Activated naive CD4-positive, alpha-beta T cell treated with anti-CD3 and anti-CD28 coated beads, Interleukin-2, amount 10 ng/mL, durations not matched to agents 7 days and 5 days (primary cell): ENCODE measurements at regions not wholly inside any gene's neighbourhood (a gene's known extent, or its start where the extent isn't known, plus 50 kb on each side); places are given as distances from the start of the nearest gene placed in this dataset.
"Not testable (repeated sequence)": the region's sequence is repeated elsewhere in the genome, so short reads cannot be mapped to it uniquely, and the experiment has no call there.

ENCODE experiments used
- CTCF ChIA-PET: fragments of 350-600 bp; sonication (Branson Sonifier 250); formaldehyde crosslinking; loops from one replicate; lab custom pipeline; 2021; ENCODE audit warnings: antibody characterized with exemption; lab: Charles Lee
- DNase-seq: peaks from one replicate; pipeline ENCODE4 v3.0.0-alpha.2; 2020
- H3K27ac Mint-ChIP-seq: one replicate; pipeline ENCODE4 v1.8.0; 2021; ENCODE audit warnings: mild to moderate bottlenecking, moderate library complexity, mixed read lengths
- H3K27me3 Mint-ChIP-seq: one replicate; pipeline ENCODE4 v1.8.0; 2021; ENCODE audit warnings: mild to moderate bottlenecking, mixed read lengths
- H3K36me3 Mint-ChIP-seq: one replicate; pipeline ENCODE4 v1.8.0; 2021; ENCODE audit warnings: mixed read lengths
- H3K4me1 Mint-ChIP-seq: one replicate; pipeline ENCODE4 v1.8.0; 2021; ENCODE audit warnings: mixed read lengths
- H3K4me3 Mint-ChIP-seq: one replicate; pipeline ENCODE4 v1.8.0; 2021; ENCODE audit warnings: mild to moderate bottlenecking, moderate library complexity, mixed read lengths
- H3K9me3 Mint-ChIP-seq: one replicate; pipeline ENCODE4 v1.8.0; 2021; ENCODE audit warnings: mixed read lengths

DNA sequence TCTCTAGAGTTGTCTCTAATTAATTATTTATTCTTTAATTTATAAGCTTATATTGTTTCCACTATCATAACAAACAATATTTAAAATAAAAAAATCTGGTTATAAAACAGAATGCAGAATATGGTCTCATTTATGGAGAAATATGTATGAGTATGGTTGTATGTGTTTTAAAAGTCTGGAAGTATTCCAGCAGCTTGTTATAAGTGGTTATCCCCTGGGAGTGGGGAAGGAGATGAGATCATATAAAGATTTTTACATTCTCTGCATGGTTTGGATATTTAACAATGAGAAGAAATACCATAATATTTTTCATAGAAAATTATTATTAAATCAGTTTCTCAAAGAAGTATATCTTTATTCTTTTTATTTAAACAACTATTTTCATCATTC, 135.4 kb upstream of the MB21D2 start:
- CTCF ChIA-PET, result interaction anchor here (0.6 to 1.0 kb wide), 2 partner anchors 12 to 517 kb away, joined by 3 to 5 read pairs; no protein-coding TSS in a partner anchor
- Mint-ChIP-seq H3K4me1 (no peaks in the 10 kb centered on the region), H3K27ac (no peak overlapping the region), H3K4me3 (no peak overlapping the region), H3K9me3 (no peaks in the 10 kb centered on the region), H3K36me3 (no peaks in the 10 kb centered on the region), H3K27me3 (peaks cover 4% of the 10 kb centered on the region)
- no peak for DNase-seq

DNA sequence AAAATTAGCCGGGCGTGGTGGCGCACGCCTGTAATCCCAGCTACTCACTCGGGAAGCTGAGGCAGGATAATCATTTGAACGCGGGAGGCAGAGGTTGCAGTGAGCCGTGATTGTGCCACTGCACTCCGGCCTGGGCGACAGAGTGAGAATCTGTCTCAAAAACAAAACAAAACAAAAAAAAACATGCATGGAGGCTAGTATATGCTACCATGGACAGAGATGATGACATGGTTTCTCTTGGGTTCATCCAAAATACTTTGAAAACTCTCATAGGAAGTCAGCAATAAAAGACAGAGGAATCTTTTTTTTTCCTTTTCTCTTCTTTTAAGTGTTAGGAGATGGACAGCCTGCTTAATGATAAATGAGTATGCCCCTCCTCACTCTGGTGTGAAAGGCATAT, 137.7 kb upstream of the MB21D2 start:
- CTCF ChIA-PET, result interaction anchor here (1.1 kb wide), 1 partner anchor 243 kb away, joined by 3 read pairs; no protein-coding TSS in a partner anchor
- H3K36me3 Mint-ChIP-seq, result no peaks in the 10 kb centered on the region
- H3K27me3 Mint-ChIP-seq, result peaks cover 4% of the 10 kb centered on the region
- H3K27ac Mint-ChIP-seq, result no peak overlapping the region
- H3K4me1 Mint-ChIP-seq, result no peaks in the 10 kb centered on the region
- H3K9me3 Mint-ChIP-seq, result no peaks in the 10 kb centered on the region
- DNase-seq, result no peak
- H3K4me3 Mint-ChIP-seq, result no peak overlapping the region

DNA sequence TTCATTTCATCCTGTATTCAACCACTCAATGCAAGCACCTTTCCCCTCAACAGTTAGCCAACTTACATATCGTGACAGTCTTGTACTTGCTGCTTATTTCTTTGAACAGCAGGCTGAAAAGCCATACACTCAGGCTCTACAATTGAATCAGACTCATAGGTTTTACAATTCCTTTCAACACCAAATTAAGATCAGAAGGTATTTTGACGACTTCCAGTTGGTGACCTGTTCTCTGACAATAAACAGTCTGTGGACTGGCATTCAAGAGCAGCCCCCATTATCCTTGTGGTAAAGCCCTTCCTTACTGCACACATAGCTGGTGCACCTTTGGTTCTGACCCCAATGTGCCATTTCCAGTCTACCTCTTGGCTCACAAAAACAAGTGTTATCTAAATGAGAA, 140.0 kb upstream of the MB21D2 start:
- no peak overlapping the region for H3K27ac Mint-ChIP-seq
- H3K4me3 Mint-ChIP-seq, result no peak overlapping the region
- no peaks in the 10 kb centered on the region for H3K9me3 Mint-ChIP-seq
- no peaks in the 10 kb centered on the region for H3K27me3 Mint-ChIP-seq
- CTCF ChIA-PET, result no interaction called here
- DNase-seq, result no peak
- H3K36me3 Mint-ChIP-seq, result no peaks in the 10 kb centered on the region
- H3K4me1 Mint-ChIP-seq, result no peaks in the 10 kb centered on the region

DNA sequence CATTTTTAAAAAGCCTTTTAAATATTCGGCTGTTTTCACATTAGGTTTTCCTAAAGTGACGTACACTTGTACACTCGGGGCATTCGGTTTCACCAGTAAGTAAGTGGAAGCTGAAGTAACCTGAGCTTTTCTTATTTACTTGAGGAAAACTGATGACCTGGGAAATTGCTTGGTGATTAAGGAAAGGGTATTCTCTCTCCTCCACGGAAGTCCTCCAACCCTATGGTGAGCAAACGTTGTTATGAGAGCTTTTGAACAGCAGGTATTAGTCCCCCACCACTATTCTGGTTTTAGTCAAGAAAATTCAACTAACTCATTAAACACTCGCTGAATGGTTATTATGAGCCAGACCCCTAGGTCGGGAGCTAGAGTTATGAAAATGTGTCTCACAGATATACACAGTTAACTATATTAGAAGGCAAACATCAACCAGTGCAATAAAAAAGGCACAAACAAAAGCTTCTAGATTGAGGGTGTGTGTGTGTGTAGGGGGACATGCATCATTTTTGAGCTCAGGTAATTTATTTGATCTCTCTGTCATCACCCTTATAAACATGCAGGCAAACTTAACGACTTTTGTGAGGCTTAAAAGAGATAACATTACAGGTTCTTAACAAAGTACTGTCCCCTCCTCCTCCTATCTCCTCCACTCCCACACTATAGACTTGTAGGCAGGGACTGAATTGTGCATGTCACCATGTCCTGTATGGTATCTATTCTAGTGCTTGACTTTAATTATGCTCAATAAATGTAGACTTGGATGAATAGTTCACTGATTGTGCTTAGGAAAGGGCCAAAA, 143.3 kb upstream of the MB21D2 start:
- no peak overlapping the region for H3K27ac Mint-ChIP-seq
- H3K9me3 Mint-ChIP-seq, result no peaks in the 10 kb centered on the region
- H3K4me3 Mint-ChIP-seq, result no peak overlapping the region
- DNase-seq, result no peak
- no peaks in the 10 kb centered on the region for H3K27me3 Mint-ChIP-seq
- CTCF ChIA-PET, result no interaction called here
- H3K36me3 Mint-ChIP-seq, result no peaks in the 10 kb centered on the region
- no peaks in the 10 kb centered on the region for H3K4me1 Mint-ChIP-seq

DNA sequence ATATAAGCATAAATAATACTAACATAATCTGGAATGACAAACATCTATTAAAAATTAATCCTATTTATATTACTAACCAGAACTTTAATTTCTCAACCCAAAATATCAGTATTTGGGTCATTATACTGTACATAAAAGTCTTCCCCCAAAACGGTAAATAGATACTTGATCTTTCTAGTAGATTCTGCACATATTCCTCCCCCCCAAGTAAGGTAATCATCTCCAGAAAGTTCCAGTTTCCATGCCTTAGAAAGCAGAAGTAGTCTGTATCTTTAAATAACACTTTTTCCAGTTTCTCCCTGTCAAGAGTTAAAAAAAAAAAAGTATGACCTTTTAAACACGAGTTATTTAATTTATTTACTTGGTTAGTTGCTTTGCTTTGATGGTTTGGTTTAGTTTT, 150.7 kb upstream of the MB21D2 start:
- no peaks in the 10 kb centered on the region for H3K9me3 Mint-ChIP-seq
- no peak overlapping the region for H3K27ac Mint-ChIP-seq
- H3K4me3 Mint-ChIP-seq, result no peak overlapping the region
- no peak for DNase-seq
- no peaks in the 10 kb centered on the region for H3K4me1 Mint-ChIP-seq
- CTCF ChIA-PET, result no interaction called here
- no peaks in the 10 kb centered on the region for H3K27me3 Mint-ChIP-seq
- H3K36me3 Mint-ChIP-seq, result no peaks in the 10 kb centered on the region

DNA sequence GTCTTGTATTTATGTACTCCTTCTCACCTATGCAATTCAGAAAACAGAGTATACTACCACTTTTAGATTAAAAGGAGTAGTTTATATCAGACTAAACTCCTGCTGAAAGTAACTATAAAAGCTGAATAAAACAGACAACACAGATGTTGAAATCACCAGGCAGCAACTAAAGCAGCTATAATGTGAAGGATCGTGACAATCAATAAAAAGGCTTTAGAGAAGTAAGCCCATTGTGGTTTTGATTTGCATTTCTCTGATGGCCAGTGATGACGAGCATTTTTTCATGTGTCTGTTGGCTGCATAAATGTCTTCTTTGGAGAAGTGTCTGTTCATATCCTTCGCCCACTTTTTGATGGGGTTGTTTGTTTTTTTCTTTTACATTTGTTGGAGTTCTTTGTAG, 152.1 kb upstream of the MB21D2 start:
- H3K27me3 Mint-ChIP-seq, H3K27ac Mint-ChIP-seq, CTCF ChIA-PET, DNase-seq, H3K4me1 Mint-ChIP-seq, H3K36me3 Mint-ChIP-seq, H3K4me3 Mint-ChIP-seq, H3K9me3 Mint-ChIP-seq: not testable (repeated sequence)

DNA sequence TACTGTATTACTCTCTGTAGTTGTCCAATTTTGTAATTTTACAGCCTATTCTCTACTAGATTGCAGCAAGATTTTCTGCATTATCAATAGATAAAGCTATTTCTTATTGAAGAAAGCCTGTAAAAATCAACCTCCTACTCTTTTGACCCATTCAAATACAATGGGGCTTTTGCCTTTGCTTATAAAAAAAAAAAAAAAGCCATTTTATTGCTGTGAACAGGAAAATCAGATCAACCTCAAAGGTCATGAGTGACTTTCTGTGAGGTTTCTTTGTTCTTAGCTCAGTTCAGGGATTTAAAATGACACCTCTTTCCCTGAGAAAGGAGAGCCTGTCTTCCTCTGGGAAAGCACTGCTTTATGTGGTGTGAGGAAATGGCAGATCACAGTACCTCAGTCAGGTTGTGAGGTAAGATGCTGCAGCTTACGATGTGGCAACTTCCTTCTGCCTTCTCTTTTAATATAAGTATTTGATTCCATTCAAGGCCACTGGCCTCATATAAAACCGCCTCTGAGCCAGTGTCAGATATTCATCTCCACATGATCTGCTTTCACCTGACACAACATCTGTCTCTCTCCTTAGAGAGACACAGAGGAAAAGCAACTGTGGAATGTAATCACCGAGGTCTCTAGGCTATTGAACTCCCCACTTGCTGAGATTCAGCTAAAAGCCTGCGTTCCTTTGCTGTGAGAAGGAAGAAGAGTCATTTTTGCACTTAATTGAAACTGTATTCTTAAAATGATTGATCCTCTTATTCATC, 161.5 kb upstream of the MB21D2 start:
- no peaks in the 10 kb centered on the region for H3K9me3 Mint-ChIP-seq
- H3K27ac Mint-ChIP-seq, result no peak overlapping the region
- H3K4me3 Mint-ChIP-seq, result no peak overlapping the region
- no peaks in the 10 kb centered on the region for H3K4me1 Mint-ChIP-seq
- CTCF ChIA-PET, result interaction anchor here (1.0 kb wide), 1 partner anchor 39 kb away, joined by 3 read pairs; no protein-coding TSS in a partner anchor
- no peaks in the 10 kb centered on the region for H3K36me3 Mint-ChIP-seq
- no peaks in the 10 kb centered on the region for H3K27me3 Mint-ChIP-seq
- no peak for DNase-seq

DNA sequence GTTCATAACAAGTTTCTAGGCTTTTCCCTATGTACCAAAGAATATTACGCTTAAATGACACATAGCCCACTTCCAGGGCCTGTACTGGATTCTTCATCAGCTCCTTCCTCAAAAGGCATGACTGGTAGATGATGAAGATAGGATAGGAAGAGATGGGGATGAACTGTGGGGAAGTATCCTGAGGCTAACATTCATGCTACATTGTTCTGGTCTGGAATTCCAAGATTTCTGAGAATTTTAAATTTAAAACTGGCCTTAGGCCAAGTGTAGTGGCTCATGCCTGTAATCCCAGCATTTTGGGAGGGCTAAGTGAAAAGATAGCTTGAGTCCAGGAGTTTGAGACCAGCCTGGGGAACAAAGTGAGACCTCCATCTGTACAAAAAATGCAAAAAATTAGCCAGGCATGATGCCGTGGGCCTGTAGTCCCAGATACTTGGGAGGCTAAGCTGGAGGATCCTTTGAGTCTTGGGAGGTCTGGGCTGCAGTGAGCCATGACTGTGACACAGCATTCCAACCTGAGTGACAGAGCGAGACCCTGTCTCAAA, 160.1 kb upstream of the PLAAT1 start:
- CTCF ChIA-PET, result interaction anchor here (0.6 kb wide), 1 partner anchor 565 kb away, joined by 4 read pairs; no protein-coding TSS in a partner anchor
- no peaks in the 10 kb centered on the region for H3K36me3 Mint-ChIP-seq
- H3K4me3 Mint-ChIP-seq, result no peak overlapping the region
- H3K27ac Mint-ChIP-seq, result no peak overlapping the region
- no peaks in the 10 kb centered on the region for H3K9me3 Mint-ChIP-seq
- H3K27me3 Mint-ChIP-seq, result no peaks in the 10 kb centered on the region
- no peak for DNase-seq
- H3K4me1 Mint-ChIP-seq, result no peaks in the 10 kb centered on the region

DNA sequence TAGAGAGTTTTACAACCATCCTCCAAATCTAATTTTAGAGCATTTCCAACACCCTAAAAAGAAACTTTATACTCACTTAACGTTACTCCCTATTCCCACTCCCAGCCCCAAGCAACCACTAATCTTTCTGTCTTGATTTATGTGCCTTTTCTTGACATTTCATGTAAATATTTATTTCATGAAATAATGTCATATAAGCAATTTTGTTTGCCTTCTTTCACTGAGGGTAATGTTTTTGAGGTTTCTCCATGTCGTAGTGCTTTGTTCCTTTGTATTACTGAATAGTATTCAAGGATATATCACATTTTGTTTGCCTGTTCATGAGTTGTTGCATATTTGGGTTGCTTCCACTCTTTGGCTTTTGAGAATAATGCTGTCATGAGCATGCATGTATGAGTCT, 155.4 kb upstream of the PLAAT1 start:
- Mint-ChIP-seq H3K9me3 (no peaks in the 10 kb centered on the region), H3K4me1 (no peaks in the 10 kb centered on the region), H3K4me3 (no peak overlapping the region), H3K27me3 (no peaks in the 10 kb centered on the region), H3K27ac (no peak overlapping the region), H3K36me3 (no peaks in the 10 kb centered on the region)
- CTCF ChIA-PET, result no interaction called here
- DNase-seq, result no peak

DNA sequence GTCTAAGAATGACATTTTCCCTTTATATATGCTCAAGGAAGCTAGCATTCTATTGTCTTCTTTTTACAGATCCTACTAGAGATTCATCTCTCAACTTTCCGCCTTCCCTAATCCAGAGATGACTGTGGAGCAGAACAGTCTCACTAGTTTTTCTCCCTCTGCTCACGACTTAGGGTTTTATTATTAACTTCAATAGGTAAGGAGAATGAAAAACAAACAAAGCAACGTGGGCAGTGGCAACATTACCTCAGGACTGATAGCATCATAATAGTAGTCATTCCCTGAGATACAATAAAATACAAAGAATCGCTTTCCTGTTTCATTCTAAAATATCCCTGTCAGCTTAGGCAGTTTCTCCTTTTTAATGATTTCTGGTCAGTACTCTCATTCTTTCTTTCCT, 154.3 kb upstream of the PLAAT1 start:
- Mint-ChIP-seq H3K9me3 (no peaks in the 10 kb centered on the region), H3K27me3 (no peaks in the 10 kb centered on the region), H3K27ac (no peak overlapping the region), H3K4me3 (no peak overlapping the region), H3K4me1 (no peaks in the 10 kb centered on the region), H3K36me3 (no peaks in the 10 kb centered on the region)
- no peak for DNase-seq
- CTCF ChIA-PET, result interaction anchor here (0.6 kb wide), 1 partner anchor 68 kb away, joined by 3 read pairs; no protein-coding TSS in a partner anchor

DNA sequence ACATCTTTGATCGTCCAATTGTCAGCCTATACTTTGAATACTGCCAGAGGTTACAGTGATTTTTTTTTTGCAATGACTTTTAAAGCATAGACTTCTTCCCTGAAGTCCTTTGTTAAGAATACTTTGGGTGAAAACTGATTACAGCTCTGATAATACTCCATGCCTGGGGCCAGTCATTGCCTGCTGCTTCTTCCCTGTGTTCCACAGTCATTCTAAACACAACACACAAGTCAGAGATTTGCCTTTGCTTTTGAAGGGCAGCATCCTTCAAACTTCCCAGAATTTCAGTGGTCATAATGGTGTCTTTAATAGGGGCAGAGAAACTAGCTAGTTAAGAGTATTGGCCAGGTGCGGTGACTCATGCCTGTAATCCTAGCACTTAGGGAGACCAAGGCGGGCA, 153.7 kb upstream of the PLAAT1 start:
- Mint-ChIP-seq H3K27me3 (no peaks in the 10 kb centered on the region), H3K9me3 (no peaks in the 10 kb centered on the region), H3K36me3 (no peaks in the 10 kb centered on the region), H3K4me3 (no peak overlapping the region), H3K4me1 (no peaks in the 10 kb centered on the region), H3K27ac (no peak overlapping the region)
- DNase-seq, result no peak
- CTCF ChIA-PET, result interaction anchor here (0.6 kb wide), 1 partner anchor 67 kb away, joined by 3 read pairs; no protein-coding TSS in a partner anchor

DNA sequence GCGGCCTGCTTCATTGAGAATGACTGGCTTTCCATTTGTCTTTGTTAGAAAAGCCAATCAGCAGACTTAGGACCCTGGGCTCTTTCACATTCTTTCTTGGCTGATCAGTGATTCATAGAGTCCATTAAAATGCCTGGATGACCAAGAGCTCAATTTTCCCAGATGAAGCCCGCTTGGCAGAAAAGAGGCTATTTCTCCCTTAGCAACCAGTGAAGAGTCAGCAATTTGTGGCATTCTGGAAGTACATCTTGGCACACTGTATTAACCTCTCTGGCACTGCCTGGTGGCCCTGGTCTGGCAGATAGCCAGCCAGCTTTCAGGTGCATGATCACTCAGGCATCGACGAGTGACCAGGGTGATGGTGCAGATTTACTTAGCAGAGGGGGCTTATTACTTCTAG, 145.7 kb upstream of the PLAAT1 start:
- H3K36me3 Mint-ChIP-seq, result no peaks in the 10 kb centered on the region
- H3K27me3 Mint-ChIP-seq, result no peaks in the 10 kb centered on the region
- H3K4me3 Mint-ChIP-seq, result no peak overlapping the region
- no peaks in the 10 kb centered on the region for H3K4me1 Mint-ChIP-seq
- no peak for DNase-seq
- CTCF ChIA-PET, result no interaction called here
- H3K9me3 Mint-ChIP-seq, result peaks cover under 1% of the 10 kb centered on the region
- H3K27ac Mint-ChIP-seq, result no peak overlapping the region

DNA sequence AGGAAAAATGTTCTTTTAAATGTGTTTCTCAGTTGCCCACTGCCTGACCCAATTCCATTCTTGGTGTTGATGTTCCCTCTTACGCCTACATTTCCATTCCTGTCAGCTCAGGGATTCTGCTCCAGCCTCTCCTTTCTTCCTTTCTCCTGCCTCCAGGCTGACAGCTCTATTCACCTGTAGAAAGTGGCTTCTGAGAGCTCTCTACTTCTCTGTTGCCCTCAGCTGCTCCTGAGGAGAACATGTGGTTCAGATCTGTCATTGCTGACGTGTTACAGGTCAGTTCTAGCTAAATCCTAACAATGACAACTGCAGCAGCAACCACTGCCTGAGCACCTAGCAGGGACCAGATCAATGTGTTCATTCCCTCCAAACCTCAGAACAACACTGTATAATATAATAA, 144.9 kb upstream of the PLAAT1 start:
- Mint-ChIP-seq H3K27ac (no peak overlapping the region), H3K27me3 (no peaks in the 10 kb centered on the region), H3K4me3 (no peak overlapping the region), H3K9me3 (peaks cover 5% of the 10 kb centered on the region), H3K36me3 (no peaks in the 10 kb centered on the region), H3K4me1 (no peaks in the 10 kb centered on the region)
- CTCF ChIA-PET, result no interaction called here
- DNase-seq, result no peak

DNA sequence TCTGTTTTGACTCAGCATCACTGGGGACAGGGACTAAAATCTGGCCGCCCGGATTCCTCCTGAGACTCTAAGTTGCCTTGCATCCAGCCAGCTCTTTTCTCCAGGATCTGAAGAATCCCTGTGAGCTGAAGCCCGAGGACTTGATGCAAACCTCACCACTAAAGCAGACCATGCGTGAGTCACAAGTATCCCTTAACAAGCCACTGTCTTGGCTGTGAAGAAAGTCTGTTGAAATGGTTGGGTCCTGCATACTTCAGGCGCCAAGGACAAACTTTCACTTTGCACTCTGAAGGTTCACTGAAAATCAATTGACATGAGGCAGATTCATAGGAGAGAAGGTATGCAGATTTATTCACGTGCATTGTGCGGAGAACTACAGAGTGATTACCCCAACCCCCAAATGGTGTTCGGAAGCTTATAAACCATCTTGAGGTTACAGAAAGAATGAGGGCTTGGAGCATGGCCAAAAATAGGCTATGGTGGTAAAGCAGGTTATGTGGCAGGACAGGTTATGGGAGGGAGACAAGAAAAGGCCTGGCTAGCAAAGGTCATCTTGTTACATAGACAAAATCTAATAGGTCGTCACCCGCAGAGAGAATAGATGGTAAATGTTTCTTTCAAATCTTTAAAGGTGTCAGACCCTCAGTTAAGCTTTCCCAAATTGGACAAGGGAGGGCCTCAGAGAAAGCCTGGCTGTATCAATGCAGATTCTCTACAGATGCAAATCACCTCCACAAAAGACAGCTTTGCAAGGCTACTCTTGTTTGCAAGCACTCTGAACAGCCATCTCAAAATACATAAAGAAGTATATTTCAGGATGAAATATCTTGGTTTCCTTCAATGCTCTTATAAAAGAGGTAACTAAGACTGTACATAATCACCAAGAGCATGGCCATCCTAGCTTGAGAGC, 126.3 kb upstream of the PLAAT1 start:
- Mint-ChIP-seq H3K27ac (no peak overlapping the region), H3K4me1 (no peaks in the 10 kb centered on the region)
- DNase-seq, result no peak

More for the DNA sequence above, 126.3 kb upstream of the PLAAT1 start:
- no peaks in the 10 kb centered on the region for H3K9me3 Mint-ChIP-seq
- no peaks in the 10 kb centered on the region for H3K27me3 Mint-ChIP-seq
- H3K4me3 Mint-ChIP-seq, result no peak overlapping the region
- CTCF ChIA-PET, result no interaction called here
- no peaks in the 10 kb centered on the region for H3K36me3 Mint-ChIP-seq
